ENCODE measurements at regions not wholly inside any gene's neighbourhood (a gene's known extent, or its start where the extent isn't known, plus 50 kb on each side); places are given as distances from the start of the nearest gene placed in this dataset.

DNA sequence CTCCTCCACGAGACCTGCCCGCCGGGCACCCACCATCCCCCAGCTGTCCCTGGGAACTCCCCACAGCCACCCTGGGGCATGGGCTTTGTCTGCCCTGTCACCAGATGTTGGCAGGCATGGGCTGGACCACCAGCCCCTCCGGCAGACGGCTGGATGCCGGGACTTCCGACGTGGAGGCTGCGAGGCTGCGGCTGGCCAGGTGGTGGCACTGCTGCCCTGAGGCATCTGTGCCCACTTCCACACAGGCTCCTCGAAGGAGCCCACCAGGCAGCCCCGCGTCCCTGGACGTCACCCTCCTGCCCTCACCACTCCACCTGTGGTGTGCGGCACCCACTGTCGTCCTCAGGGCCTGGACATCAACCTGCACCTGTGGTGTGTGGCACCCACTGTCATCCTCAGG lies 319.9 kb upstream of the SALL3 start:
- no peak for DNase-seq (ENCODE audit: low read depth)
- TF ChIP-seq, protein P1, sequence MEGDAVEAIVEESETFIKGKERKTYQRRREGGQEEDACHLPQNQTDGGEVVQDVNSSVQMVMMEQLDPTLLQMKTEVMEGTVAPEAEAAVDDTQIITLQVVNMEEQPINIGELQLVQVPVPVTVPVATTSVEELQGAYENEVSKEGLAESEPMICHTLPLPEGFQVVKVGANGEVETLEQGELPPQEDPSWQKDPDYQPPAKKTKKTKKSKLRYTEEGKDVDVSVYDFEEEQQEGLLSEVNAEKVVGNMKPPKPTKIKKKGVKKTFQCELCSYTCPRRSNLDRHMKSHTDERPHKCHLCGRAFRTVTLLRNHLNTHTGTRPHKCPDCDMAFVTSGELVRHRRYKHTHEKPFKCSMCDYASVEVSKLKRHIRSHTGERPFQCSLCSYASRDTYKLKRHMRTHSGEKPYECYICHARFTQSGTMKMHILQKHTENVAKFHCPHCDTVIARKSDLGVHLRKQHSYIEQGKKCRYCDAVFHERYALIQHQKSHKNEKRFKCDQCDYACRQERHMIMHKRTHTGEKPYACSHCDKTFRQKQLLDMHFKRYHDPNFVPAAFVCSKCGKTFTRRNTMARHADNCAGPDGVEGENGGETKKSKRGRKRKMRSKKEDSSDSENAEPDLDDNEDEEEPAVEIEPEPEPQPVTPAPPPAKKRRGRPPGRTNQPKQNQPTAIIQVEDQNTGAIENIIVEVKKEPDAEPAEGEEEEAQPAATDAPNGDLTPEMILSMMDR (conservative IDR thresholded peaks at IDR 0.05; ENCODE audit: low read length) = no peak
- H3K4me3 ChIP-seq (ENCODE audit: low read length) = no peak overlapping the region

DNA sequence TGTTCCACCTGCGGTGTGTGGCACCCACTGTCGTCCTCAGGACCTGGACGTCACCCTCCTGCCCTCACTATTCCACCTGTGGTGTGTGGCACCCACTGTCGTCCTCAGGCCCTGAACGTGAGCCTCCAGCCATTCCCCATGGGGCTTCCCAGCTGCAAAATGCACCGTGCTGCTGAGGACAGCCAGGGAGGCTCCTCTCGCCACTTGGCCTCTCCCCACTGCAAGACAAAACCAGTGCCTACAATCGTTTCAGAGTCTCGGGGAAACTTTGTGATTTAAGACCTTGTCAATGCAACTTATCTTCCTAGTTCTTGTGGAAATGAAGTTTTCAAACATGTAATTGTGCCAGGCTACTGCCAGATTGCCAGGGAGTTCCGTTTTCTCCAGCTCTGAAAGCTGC lies 319.3 kb upstream of the SALL3 start:
- TF ChIP-seq, protein P1 (conservative IDR thresholded peaks at IDR 0.05; ENCODE audit: low read length) = no peak
- DNase-seq (ENCODE audit: low read depth) = no peak
- no peak overlapping the region for H3K4me3 ChIP-seq (ENCODE audit: low read length)

DNA sequence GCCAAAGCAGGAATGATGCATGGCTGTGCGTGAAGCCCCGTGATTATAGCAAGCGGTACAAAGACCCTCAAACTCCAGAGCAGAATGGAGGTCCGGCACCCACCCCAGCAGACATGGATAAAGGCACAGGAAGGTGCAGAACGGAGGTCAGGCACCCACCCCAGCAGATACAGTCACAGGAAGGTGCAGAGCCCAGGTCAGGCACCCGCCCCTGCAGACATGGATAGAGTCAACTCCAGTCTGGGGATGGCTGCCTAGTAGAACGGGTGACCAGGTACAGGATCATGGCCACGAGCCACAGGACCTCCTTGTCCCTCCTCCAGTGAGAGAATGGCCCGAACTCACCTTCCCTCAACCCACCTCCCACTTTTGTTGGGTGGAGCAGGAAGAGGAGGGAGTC lies 318.3 kb upstream of the SALL3 start:
- H3K4me3 ChIP-seq (ENCODE audit: low read length) = no peak overlapping the region
- no peak for DNase-seq (ENCODE audit: low read depth)
- TF ChIP-seq, protein P1 (conservative IDR thresholded peaks at IDR 0.05; ENCODE audit: low read length) = no peak

DNA sequence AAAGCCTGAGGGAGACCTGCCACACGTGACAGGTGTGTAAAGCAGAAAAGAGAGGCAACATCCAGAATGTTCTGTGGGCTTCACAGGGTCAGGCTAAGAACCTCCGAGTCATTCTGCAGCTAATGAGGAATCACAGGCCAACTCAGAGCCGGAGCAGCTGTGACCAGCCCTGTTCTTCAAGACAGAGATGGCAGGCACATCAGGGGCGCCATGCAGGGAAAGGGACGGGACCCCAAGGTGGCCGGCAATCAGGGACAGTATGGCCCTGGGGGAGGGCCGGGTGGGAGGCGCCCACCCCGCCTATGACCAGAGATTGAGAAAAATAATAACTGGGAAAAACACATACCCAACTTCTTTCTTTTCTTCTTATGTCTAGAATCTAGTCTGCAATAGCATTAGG lies 316.7 kb upstream of the SALL3 start:
- no peak for DNase-seq (ENCODE audit: low read depth)
- H3K4me3 ChIP-seq (ENCODE audit: low read length) = no peak overlapping the region
- TF ChIP-seq, protein P1 (conservative IDR thresholded peaks at IDR 0.05; ENCODE audit: low read length) = no peak

DNA sequence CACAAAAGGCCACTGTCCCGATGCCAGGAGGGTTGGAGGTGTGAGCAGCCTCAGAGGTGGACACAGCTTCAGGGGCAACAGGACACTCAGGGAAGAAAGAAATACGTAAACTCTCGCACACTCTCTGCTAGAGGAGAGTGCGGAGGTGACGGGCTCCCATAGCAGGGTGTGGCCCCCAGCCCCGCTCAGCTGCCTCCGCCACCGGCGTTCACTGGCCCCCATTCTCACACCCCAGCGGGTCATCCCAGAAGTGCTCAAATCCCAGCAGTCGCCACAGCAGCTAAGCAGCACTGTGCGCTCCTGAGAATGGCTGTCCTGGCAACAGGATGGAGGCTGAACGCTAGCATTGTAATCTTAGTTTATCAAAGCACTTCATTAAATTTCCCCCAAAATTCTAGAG lies 315.6 kb upstream of the SALL3 start:
- TF ChIP-seq, protein P1 (conservative IDR thresholded peaks at IDR 0.05; ENCODE audit: low read length) = no peak
- no peak for DNase-seq (ENCODE audit: low read depth)
- no peak overlapping the region for H3K4me3 ChIP-seq (ENCODE audit: low read length)

DNA sequence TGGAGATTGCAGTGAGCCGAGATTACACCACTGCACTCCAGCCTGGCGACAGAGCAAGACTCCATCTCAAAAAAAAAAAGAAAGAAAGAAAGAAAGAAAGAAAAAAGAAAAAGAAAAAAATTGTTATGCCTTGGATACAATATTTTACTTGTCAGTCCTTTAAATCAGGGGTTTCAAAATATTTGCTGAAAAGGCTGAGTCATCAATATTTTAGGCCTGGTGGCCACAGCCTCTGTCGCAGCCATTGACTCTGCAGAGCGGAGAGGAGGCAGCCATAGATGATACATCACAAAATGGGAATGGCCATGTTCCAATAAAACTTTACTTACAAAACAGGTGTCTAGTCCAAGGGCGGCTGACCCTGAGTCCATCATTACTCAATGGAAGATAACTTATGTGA lies 314.8 kb upstream of the SALL3 start:
- no peak for DNase-seq (ENCODE audit: low read depth)
- TF ChIP-seq, protein P1 (conservative IDR thresholded peaks at IDR 0.05; ENCODE audit: low read length) = no peak
- no peak overlapping the region for H3K4me3 ChIP-seq (ENCODE audit: low read length)

DNA sequence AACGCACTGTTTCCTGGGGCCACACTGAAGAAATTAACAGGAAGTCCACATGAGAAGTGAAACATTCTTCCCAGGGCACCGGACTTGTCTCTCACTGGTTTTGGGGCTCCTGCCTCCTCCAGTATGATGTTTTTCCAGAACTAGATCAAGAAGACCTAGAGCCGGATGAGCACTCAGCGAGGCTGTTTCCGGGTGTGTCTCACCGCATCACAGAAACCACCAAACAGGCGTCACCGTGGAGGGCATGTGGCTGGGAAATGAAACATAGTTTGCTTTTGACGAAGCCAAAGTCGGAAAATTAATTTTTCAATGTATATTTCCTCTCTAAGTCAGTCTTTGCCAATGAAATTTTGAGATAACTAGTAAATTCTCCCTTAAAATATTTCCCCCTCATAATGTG lies 314.0 kb upstream of the SALL3 start:
- no peak for DNase-seq (ENCODE audit: low read depth)
- TF ChIP-seq, protein P1 (conservative IDR thresholded peaks at IDR 0.05; ENCODE audit: low read length) = no peak
- H3K4me3 ChIP-seq (ENCODE audit: low read length) = no peak overlapping the region

Data from AG10803 (cell line).